ENCODE measurements at regions not wholly inside any gene's neighbourhood (a gene's known extent, or its start where the extent isn't known, plus 50 kb on each side); places are given as distances from the start of the nearest gene placed in this dataset.

DNA sequence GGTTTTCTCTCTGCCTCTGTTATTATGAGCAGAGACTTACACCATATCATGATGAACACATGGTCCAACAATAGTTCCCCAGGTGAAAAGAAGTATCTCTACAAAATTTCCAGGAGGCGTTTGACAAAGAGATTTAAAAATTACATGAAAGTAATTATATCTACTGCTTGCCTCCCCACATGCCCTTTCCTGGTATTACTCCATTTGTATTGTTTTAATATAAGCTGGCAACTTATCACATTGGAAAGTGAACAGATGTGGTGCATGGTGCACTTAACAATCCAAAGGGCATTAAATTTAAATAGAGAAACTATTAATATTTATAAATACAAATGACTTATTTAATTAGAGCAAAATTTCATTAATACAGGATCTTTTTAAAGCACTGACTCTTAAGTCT lies 638.2 kb downstream of the ANKRD7 start:
- no peak for TF ChIP-seq NR2C2 (IDR thresholded peaks at IDR 0.05; ENCODE audit: borderline replicate concordance, control insufficient read depth, insufficient read length, low read depth)
- TF ChIP-seq POLR2AphosphoS2 (IDR thresholded peaks at IDR 0.05; ENCODE audit: low read depth, low read length) = no peak
- TF ChIP-seq RAD21 (IDR thresholded peaks at IDR 0.05; ENCODE audit: insufficient read depth, low read depth, low read length) = no peak
- TF ChIP-seq ASH2L (IDR thresholded peaks at IDR 0.05; ENCODE audit: borderline replicate concordance, low read depth) = no peak
- no peak for TF ChIP-seq MYC (IDR thresholded peaks at IDR 0.05; ENCODE audit: insufficient read depth, insufficient read length, insufficient replicate concordance, low read length, severe bottlenecking)
